Naive thymus-derived CD4-positive, alpha-beta T cell (primary cell): ENCODE measurements at regions not wholly inside any gene's neighbourhood (a gene's known extent, or its start where the extent isn't known, plus 50 kb on each side); places are given as distances from the start of the nearest gene placed in this dataset.

Experiments used
- ATAC-seq: fragments of 150-1000 bp; cut with Tn5 transposase; 2 replicates; pipeline ENCODE4 v1.10.0; 2021; ENCODE audit warnings: mild to moderate bottlenecking, moderate library complexity
- CTCF ChIA-PET: fragments of 350-600 bp; sonication (Branson Sonifier 250); formaldehyde crosslinking; loops from one replicate; lab custom pipeline; 2021; ENCODE audit warnings: antibody characterized with exemption; lab: Charles Lee
- POLR2A ChIA-PET: fragments of 350-600 bp; sonication (Branson Sonifier 250); formaldehyde crosslinking; loops from one replicate; lab custom pipeline; 2021; ENCODE audit warnings: antibody characterized with exemption, inconsistent platforms; lab: Charles Lee
- DNase-seq, 9 donors: peaks; one replicate each; pipeline versions ENCODE4 v3.0.0 to v3.0.0-alpha.2; 2020 to 2022; ENCODE audit warnings: mixed read lengths in 1 of 9
- H3K27ac ChIP-seq: one replicate; pipeline ENCODE4 v1.7.0; 2013; ENCODE audit warnings: mild to moderate bottlenecking, low read depth, low read length, moderate library complexity
- H3K27me3 ChIP-seq, 2 donors: one replicate each; pipeline ENCODE4 v1.7.0; 2013; ENCODE audit warnings: low read length in 2 of 2, mild to moderate bottlenecking in 2 of 2, moderate library complexity in 2 of 2; ENCODE audit not compliant: control insufficient read depth in 2 of 2, insufficient read depth in 2 of 2
- H3K36me3 ChIP-seq, 3 experiments: 1 replicate in 2 of 3; 2 replicates in 1 of 3; pipeline ENCODE4 v1.7.0; 2013; ENCODE audit warnings: low read length in 3 of 3, mild to moderate bottlenecking in 3 of 3, moderate library complexity in 1 of 3; ENCODE audit not compliant: insufficient read depth in 3 of 3, control insufficient read depth in 2 of 3
- H3K4me1 ChIP-seq, 2 donors: one replicate each; pipeline ENCODE4 v1.7.0; 2013; ENCODE audit warnings: low read length in 2 of 2, mild to moderate bottlenecking in 2 of 2, moderate library complexity in 1 of 2; ENCODE audit not compliant: control insufficient read depth in 2 of 2, insufficient read depth in 2 of 2
- H3K4me3 ChIP-seq: 2 replicates; pipeline ENCODE4 v1.7.0; 2013; ENCODE audit warnings: mild to moderate bottlenecking, low read length
- H3K9me3 ChIP-seq, 3 experiments: 1 replicate in 2 of 3; 2 replicates in 1 of 3; pipeline ENCODE4 v1.7.0; 2013; ENCODE audit warnings: low read length in 3 of 3; ENCODE audit not compliant: control insufficient read depth in 2 of 3
- H3K27ac Mint-ChIP-seq, 9 donors: one replicate each; pipeline ENCODE4 v1.8.0; 2020 to 2022; ENCODE audit warnings: mixed read lengths in 9 of 9, mild to moderate bottlenecking in 8 of 9, moderate library complexity in 5 of 9, inconsistent platforms in 2 of 9
- H3K27me3 Mint-ChIP-seq, 5 donors: one replicate each; pipeline ENCODE4 v1.8.0; 2021 to 2022; ENCODE audit warnings: mixed read lengths in 5 of 5, mild to moderate bottlenecking in 1 of 5
- H3K36me3 Mint-ChIP-seq, 5 donors: one replicate each; pipeline ENCODE4 v1.8.0; 2020 to 2022; ENCODE audit warnings: mixed read lengths in 5 of 5, mild to moderate bottlenecking in 3 of 5, inconsistent platforms in 1 of 5
- H3K4me1 Mint-ChIP-seq, 7 donors: one replicate each; pipeline ENCODE4 v1.8.0; 2020 to 2022; ENCODE audit warnings: mixed read lengths in 7 of 7, mild to moderate bottlenecking in 3 of 7, inconsistent platforms in 1 of 7
- H3K4me3 Mint-ChIP-seq, 10 donors: one replicate each; pipeline ENCODE4 v1.8.0; 2020 to 2022; ENCODE audit warnings: mild to moderate bottlenecking in 10 of 10, mixed read lengths in 10 of 10, moderate library complexity in 6 of 10, inconsistent platforms in 2 of 10
- H3K9me3 Mint-ChIP-seq, 11 donors: one replicate each; pipeline ENCODE4 v1.8.0; 2020 to 2022; ENCODE audit warnings: mixed read lengths in 11 of 11, mild to moderate bottlenecking in 4 of 11, inconsistent platforms in 1 of 11, moderate library complexity in 1 of 11
- intact Hi-C, 2 donors: fragments of 100-400 bp; cut with micrococcal nuclease; formaldehyde crosslinking; loops; one replicate each; pipeline ENCODE4 v1.15.1; 2023

- Histone ChIP-seq H3K4me3 (no peak overlapping the region), H3K9me3 (no peaks in the 10 kb centered on the region), H3K4me1 (peaks cover 5 to 27% of the 10 kb centered on the region in 2 donors), H3K27me3 (no peaks in the 10 kb centered on the region), H3K27ac (no peak overlapping the region), H3K36me3 (no peaks in the 10 kb centered on the region)
- no peaks in the 10 kb centered on the region for H3K9me3 Mint-ChIP-seq
- CTCF ChIA-PET: no interaction called here
- peak overlapping the region in 1 of 9 donors; percentile 6 for H3K27ac Mint-ChIP-seq
- ATAC-seq: no peak
- peak overlapping the region in 4 of 10 donors; percentile 4 to 50 (median 28) for H3K4me3 Mint-ChIP-seq
- intact Hi-C loops: loop anchor here in 1 of 2 donors (1.0 kb wide), 1 partner anchor 8 kb away; no protein-coding TSS in a partner anchor
- peaks cover 51 to 98% (median 90%) of the 10 kb centered on the region in 7 donors for H3K4me1 Mint-ChIP-seq
- POLR2A ChIA-PET: interaction anchor here (0.6 kb wide), 1 partner anchor 41 kb away, joined by 3 read pairs; no protein-coding TSS in a partner anchor
- no peaks in the 10 kb centered on the region for H3K27me3 Mint-ChIP-seq
- H3K36me3 Mint-ChIP-seq: peaks cover 0 to 25% (median 4%) of the 10 kb centered on the region in 5 donors
- no peak for DNase-seq
Measured at GRCh38 chr3:72413228-72413627, 435.0 kb downstream of the SHQ1 start.

GRCh38 chr3:72412340-72412956 is 435.8 kb downstream of the SHQ1 start:
- DNase-seq: no peak
- Mint-ChIP-seq H3K4me1 (peaks cover 55 to 99% (median 90%) of the 10 kb centered on the region in 7 donors), H3K27me3 (no peaks in the 10 kb centered on the region), H3K4me3 (peak overlapping the region in 7 of 10 donors; percentile 8 to 61 (median 37)), H3K9me3 (no peaks in the 10 kb centered on the region), H3K27ac (no peak overlapping the region), H3K36me3 (peaks cover 0 to 25% (median 4%) of the 10 kb centered on the region in 5 donors)
- Histone ChIP-seq H3K36me3 (no peaks in the 10 kb centered on the region), H3K9me3 (no peaks in the 10 kb centered on the region), H3K27me3 (no peaks in the 10 kb centered on the region), H3K4me1 (peaks cover 11 to 27% of the 10 kb centered on the region in 2 donors), H3K27ac (no peak overlapping the region), H3K4me3 (no peak overlapping the region)
- CTCF ChIA-PET: no interaction called here
- intact Hi-C loops: no loop called here
- POLR2A ChIA-PET: interaction anchor here (0.7 kb wide), 1 partner anchor 22 kb away, joined by 3 read pairs; no protein-coding TSS in a partner anchor
- no peak for ATAC-seq

DNA sequence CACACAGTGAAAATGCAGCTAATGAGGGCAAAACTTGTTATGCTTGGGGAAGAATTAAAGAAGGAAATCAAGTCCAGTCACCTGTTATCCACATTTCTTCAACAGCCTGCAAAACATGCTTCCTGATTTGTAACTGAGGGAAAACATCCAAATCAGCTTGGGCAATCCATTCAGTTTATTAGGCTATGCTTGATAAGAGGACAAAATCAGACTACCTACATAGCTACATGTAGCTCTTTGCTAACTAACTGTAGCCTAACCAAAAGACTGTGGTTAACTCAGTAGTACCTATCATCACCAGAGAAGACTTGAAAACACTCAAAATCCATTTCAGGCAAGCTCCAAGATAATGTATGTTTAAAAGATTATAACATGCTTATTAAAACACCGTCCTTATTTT is 436.4 kb downstream of the SHQ1 start:
- Histone ChIP-seq H3K36me3 (no peaks in the 10 kb centered on the region), H3K27ac (no peak overlapping the region), H3K4me3 (no peak overlapping the region), H3K27me3 (no peaks in the 10 kb centered on the region), H3K9me3 (no peaks in the 10 kb centered on the region), H3K4me1 (peaks cover 12 to 27% of the 10 kb centered on the region in 2 donors)
- CTCF ChIA-PET: interaction anchor here (0.6 kb wide), 1 partner anchor 1575 kb away, joined by 4 read pairs; no protein-coding TSS in a partner anchor
- H3K27ac Mint-ChIP-seq: peak overlapping the region in 1 of 9 donors; percentile 62
- POLR2A ChIA-PET: interaction anchor here (0.7 kb wide), 1 partner anchor 22 kb away, joined by 3 read pairs; no protein-coding TSS in a partner anchor
- peaks cover 0 to 23% (median 4%) of the 10 kb centered on the region in 5 donors for H3K36me3 Mint-ChIP-seq
- H3K4me1 Mint-ChIP-seq: peaks cover 60 to 99% (median 90%) of the 10 kb centered on the region in 7 donors
- H3K4me3 Mint-ChIP-seq: peak overlapping the region in 7 of 10 donors; percentile 5 to 61 (median 19)
- intact Hi-C loops: no loop called here
- no peaks in the 10 kb centered on the region for H3K27me3 Mint-ChIP-seq
- H3K9me3 Mint-ChIP-seq: no peaks in the 10 kb centered on the region
- ATAC-seq (no peak), DNase-seq (no peak)

DNA sequence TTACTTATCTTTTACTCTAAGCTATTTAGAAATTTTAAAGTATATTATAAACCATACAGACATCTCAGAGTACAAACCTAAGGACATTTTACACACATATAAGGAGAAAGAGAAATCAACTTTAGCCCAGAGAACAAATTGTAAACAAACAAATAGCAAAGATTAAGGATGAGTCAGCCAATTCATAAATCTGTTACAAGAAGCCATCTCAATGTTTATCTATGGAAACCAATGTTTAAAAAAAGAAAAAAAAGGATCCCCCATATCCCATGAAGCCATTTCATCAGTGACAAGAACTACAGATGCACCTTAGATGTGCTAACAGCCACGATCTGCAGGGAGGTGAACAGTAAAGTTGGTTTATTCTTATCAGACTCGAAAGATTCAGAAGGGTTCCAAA is 437.1 kb downstream of the SHQ1 start:
- ChIA-PET POLR2A (no interaction called here), CTCF (interaction anchor here (0.6 kb wide), 2 partner anchors 541 to 1574 kb away, joined by 3 to 4 read pairs; no protein-coding TSS in a partner anchor)
- H3K9me3 Mint-ChIP-seq: no peaks in the 10 kb centered on the region
- Histone ChIP-seq H3K4me1 (peaks cover 12 to 27% of the 10 kb centered on the region in 2 donors), H3K36me3 (no peaks in the 10 kb centered on the region), H3K9me3 (no peaks in the 10 kb centered on the region), H3K4me3 (no peak overlapping the region), H3K27ac (no peak overlapping the region), H3K27me3 (no peaks in the 10 kb centered on the region)
- no peaks in the 10 kb centered on the region for H3K27me3 Mint-ChIP-seq
- H3K27ac Mint-ChIP-seq: peak overlapping the region in 2 of 9 donors; percentile 22 to 26
- H3K4me1 Mint-ChIP-seq: peaks cover 67 to 99% (median 90%) of the 10 kb centered on the region in 7 donors
- peaks cover 0 to 18% (median 4%) of the 10 kb centered on the region in 5 donors for H3K36me3 Mint-ChIP-seq
- ATAC-seq (no peak), DNase-seq (no peak)
- H3K4me3 Mint-ChIP-seq: peak overlapping the region in 6 of 10 donors; percentile 5 to 61 (median 20)
- intact Hi-C loops: no loop called here

DNA sequence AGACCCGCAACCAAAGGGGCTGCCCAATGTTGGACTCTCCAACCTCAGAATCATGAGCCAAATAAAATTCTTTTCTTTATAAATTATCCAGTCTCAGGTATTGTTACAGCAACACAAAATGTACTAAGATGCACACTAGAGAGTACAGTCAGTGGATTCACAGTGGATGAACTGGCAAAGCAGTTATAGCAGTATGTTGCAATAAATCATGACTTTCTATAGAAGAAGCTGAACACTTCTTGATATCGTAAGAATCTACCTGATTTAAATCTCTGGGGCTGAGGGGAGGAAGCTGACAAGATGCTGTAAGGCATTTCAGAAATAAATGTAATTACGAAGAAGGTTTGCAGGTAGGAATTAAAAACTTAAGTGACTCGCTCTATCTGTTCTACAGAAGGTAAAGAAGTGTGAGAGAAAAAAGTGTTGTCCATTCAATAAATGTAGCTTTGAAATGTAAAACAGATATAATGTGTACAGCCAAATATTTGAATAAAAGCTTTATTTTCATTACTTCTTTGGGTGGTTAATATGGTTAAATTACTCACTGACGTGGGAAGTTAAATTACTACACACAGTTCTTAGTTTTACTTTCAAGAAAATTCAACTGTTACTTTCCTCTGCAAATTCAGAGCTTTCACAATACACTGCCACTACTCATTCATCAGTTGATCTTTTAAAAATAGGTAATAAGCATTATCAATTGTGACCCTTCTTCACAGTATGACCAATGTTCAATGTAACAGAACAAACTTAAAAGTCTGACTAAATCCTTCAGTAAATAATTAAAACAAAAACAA is 439.1 kb downstream of the SHQ1 start:
- Histone ChIP-seq H3K36me3 (no peaks in the 10 kb centered on the region), H3K4me1 (peaks cover 12 to 30% of the 10 kb centered on the region in 2 donors), H3K27ac (no peak overlapping the region), H3K27me3 (no peaks in the 10 kb centered on the region), H3K9me3 (no peaks in the 10 kb centered on the region), H3K4me3 (no peak overlapping the region)
- H3K27me3 Mint-ChIP-seq: no peaks in the 10 kb centered on the region
- peak overlapping the region in 1 of 9 donors; percentile 16 for H3K27ac Mint-ChIP-seq
- intact Hi-C loops: no loop called here
- H3K4me1 Mint-ChIP-seq: peaks cover 74 to 100% (median 94%) of the 10 kb centered on the region in 7 donors
- DNase-seq (no peak), ATAC-seq (peak; percentile 25)
- peaks cover 0 to 10% (median 0%) of the 10 kb centered on the region in 5 donors for H3K36me3 Mint-ChIP-seq
- POLR2A ChIA-PET: interaction anchor here (0.6 to 2.1 kb wide), 2 partner anchors 17 to 448 kb away, joined by 3 to 8 read pairs; no protein-coding TSS in a partner anchor
- H3K9me3 Mint-ChIP-seq: no peaks in the 10 kb centered on the region
- peak overlapping the region in 5 of 10 donors; percentile 16 to 47 (median 20) for H3K4me3 Mint-ChIP-seq
- CTCF ChIA-PET: interaction anchor here (0.6 kb wide), 1 partner anchor 8 kb away, joined by 3 read pairs; no protein-coding TSS in a partner anchor

DNA sequence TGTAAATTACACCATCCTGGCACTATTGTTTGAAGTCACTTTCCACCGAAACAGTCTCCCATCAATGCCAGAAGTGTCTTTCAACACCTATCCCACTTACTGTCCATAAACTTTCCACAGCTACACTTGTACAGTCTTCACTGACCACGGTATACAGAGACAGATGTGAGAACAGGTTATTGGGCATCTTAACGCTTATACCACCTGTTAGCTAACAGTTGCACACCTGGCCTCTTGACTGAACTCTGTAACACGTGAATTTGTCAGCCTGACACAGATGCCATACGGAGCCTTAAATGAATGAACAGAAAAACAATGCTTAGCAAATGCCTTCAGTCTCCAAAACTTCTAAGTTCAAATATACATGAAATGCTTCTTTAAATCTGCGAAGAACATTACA is 440.5 kb downstream of the SHQ1 start:
- Mint-ChIP-seq H3K4me1 (peaks cover 73 to 99% (median 97%) of the 10 kb centered on the region in 7 donors), H3K27me3 (no peaks in the 10 kb centered on the region), H3K4me3 (peak overlapping the region in 4 of 10 donors; percentile 26 to 43 (median 39)), H3K27ac (no peak overlapping the region), H3K9me3 (no peaks in the 10 kb centered on the region), H3K36me3 (peaks cover 0 to 5% (median 0%) of the 10 kb centered on the region in 5 donors)
- peaks cover 6 to 30% of the 10 kb centered on the region in 2 donors for H3K4me1 ChIP-seq
- ATAC-seq: no peak
- no peak for DNase-seq
- no peak overlapping the region for H3K4me3 ChIP-seq
- H3K36me3 ChIP-seq: no peaks in the 10 kb centered on the region
- intact Hi-C loops: no loop called here
- no peaks in the 10 kb centered on the region for H3K9me3 ChIP-seq
- CTCF ChIA-PET: no interaction called here
- no peaks in the 10 kb centered on the region for H3K27me3 ChIP-seq
- POLR2A ChIA-PET: interaction anchor here (2.1 kb wide), 1 partner anchor 16 kb away, joined by 8 read pairs; no protein-coding TSS in a partner anchor
- no peak overlapping the region for H3K27ac ChIP-seq
